NCI-H748 (cell line): ENCODE measurements at regions not wholly inside any gene's neighbourhood (a gene's known extent, or its start where the extent isn't known, plus 50 kb on each side); places are given as distances from the start of the nearest gene placed in this dataset.

Experiments
- DNase-seq: peaks from one replicate; lab custom pipeline; 2025; ENCODE audit not compliant: unreplicated experiment; lab: John Stamatoyannopoulos, UW

- no peak for DNase-seq
Measured at GRCh38 chr6:9499709-9500108, 915.2 kb downstream of the TFAP2A start.

GRCh38 chr6:9496837-9497236, 918.0 kb downstream of the TFAP2A start:
- no peak for DNase-seq

DNA sequence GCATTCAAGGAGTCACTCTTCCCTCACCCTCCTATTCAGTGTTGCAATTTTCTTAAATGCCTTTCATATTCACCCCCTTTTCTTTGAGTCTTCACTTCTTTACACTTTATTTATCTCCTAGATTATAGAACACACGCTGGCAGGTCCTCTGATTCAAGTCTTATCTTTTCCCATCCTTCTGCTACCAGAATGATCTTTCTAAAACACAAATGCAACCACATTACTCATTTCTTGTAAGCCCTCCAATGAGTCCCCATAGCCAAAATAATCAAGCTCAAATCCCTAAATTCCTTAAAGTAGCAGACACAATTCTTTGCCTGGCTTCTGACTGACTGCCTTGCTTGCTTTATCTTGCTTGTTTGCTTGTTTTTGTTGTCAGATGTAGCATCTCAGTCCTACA, 920.0 kb downstream of the TFAP2A start:
- DNase-seq: no peak

- DNase-seq: no peak
Measured at GRCh38 chr6:9492790-9493189, 922.1 kb downstream of the TFAP2A start.

- DNase-seq: no peak
Measured at GRCh38 chr6:9487128-9487527, 927.7 kb downstream of the TFAP2A start.

- DNase-seq: no peak
Measured at GRCh38 chr6:9485992-9486391, 928.9 kb downstream of the TFAP2A start.

DNA sequence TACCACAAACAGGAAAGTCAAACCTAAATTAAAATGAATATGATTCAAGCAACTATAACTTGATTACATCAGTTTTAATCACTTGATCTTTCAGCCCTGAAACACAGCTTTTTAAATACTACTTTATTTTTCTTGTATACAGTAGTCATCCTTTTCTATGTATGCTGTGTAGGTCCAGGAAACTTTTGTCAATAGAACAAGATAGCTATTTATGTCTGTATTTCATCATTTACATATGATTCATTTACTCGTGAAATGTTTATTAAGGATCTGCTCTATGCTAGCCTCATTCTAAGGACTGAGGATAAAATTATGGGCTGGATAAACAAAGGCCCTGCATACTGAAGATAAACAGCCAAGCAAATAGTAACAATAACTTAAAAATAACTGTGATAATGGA, 930.2 kb downstream of the TFAP2A start:
- no peak for DNase-seq

DNA sequence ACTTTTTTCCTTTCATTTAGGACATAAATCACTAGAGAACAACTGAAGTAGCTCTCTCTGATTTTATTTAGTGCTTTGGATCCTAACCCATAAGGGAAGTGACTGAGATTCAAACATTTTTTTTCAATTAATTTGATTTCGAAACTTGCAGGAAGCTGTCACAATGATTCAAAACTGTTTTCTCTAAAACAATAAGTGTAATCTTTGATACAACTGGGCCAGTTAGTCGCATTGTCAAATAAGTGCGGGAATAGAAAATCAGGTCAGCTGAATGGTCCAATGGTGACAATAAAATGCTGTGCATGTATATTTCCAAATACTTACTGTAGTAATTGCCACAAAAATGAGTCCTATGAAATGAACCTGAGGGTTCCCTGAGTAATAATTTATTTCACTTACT, 930.8 kb downstream of the TFAP2A start:
- DNase-seq: no peak

GRCh38 chr6:9482030-9482738, 932.7 kb downstream of the TFAP2A start:
- DNase-seq: no peak

DNA sequence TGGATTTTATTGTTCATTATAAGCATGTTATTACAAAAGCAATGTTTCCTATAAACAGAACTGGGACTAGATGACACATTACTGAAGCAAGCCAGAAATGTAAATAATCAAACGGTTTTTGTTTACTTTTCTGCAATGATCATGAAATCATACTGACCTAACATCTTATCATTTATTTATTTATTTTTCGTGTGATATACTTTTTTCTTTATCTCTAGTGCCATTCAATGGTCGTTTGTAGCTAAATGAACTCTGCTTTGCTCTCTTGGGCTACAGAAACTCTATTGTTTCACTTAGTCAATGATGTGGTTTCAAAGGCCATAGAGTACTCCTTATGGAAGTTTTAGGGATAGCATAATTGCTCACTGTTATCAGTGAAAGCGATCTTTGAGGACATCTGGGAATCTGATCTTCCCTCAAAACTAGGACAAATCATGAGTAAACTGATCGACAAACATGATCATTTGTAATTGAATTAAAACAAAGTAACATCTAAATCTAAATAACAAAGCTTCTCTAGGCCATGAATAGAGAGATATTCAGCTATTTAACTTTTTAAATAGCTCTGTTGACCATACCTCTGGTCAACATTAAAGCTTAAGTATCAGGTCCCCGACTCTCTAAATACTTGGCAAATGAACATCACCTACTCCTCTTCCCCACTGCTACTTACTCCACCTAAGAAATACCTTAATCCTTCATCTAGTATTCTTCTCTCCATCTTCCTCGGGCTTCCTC, 933.4 kb downstream of the TFAP2A start:
- DNase-seq: peak; percentile 14

GRCh38 chr6:9468277-9468676, 946.6 kb downstream of the TFAP2A start:
- DNase-seq: no peak

GRCh38 chr6:9467741-9468140, 947.1 kb downstream of the TFAP2A start:
- DNase-seq: peak; percentile 16

DNA sequence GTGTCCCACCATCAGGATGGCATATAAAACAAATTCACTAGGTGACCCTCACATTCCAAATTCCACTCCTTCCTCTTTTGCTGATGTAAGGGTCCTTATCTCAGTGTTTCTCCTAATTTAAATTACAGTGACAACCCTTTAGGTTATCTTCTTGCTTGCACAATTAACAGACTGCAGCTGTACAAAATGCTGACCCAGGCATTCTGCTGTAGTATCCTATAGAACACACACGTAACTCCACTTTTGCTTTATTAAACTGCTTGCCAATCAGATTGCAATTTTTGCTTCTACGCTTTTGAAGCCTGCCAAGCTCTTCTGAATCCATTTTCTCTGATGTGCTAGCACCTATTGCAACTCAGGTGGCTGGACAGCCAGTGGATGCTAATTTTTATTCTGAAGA, 950.3 kb downstream of the TFAP2A start:
- DNase-seq: no peak

GRCh38 chr6:9463311-9463710, 951.6 kb downstream of the TFAP2A start:
- DNase-seq: peak; percentile 54

DNA sequence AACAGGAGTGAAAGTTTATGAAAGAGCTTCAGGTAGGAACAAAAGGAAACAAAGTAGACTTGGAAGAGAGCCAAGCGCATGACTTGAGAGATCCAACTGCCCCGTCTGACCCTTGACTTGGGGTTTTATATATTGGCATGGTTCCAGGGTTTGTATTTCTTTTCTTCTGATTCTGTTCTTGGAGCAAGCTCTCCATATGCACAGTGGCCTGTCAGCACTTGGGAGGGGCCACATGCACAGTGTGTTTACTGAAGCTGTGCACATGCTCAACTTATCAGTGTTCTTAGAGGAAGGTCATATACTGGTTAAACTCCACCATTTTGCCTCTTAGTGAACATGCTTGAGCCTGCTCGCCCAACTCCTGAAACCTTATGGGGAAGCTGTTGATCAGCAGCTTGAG, 953.7 kb downstream of the TFAP2A start:
- no peak for DNase-seq

DNA sequence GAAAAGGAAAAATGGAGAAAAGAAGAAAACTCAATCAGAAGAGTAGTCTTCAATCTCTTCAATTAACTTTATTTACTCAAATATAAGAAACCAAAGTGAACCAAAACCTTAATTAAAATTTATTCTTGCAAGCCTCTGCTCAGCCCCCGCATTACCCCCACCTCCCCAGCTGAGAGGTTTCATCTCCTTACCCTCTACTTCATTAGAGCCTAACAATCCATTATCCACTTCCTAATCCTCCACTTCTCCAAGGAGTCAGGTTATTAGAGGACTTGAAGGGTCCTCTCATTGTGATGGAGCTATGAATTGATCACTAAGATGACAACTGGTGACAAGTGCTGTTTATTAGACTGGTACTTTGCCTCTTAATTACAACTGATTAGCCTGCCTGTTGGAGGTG, 956.5 kb downstream of the TFAP2A start:
- DNase-seq: no peak

DNA sequence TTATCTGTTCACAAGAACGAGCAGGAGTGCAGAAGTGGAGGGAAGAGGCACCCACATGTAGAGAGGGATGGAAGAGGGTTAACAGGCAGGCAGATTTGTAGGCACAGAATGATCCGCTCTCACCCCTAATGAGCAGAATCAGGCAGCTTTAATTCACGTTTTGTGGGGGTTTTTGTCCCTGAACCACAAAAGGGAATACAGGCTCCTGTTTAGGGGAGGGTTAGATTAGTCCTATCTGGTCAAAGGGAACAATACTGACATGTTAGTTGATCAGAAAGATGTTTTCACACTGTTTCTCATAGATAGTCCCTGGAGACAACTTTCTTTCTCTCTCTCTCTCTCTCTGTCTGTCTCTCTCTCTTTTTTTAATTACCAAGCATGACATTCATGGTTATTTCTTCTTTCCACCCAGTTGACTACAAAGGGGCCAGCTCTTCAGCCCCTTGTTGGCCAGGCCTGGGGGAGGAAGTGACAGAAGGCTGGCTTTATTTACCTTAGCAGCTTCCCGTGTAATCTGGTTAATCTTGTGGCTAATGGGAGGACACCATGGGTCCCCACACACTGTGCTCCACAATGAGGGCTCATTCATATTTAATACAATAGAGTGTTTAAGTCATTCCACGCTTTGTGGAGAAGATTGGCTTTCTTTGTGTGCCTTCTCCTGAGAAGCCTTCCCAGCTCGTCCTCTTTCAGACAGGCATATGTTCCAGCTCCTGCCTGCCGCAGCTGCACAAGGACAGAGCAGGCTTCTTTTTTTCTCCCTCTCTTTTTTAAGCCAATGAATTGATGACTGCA, 958.8 kb downstream of the TFAP2A start:
- peak; percentile 95 for DNase-seq

DNA sequence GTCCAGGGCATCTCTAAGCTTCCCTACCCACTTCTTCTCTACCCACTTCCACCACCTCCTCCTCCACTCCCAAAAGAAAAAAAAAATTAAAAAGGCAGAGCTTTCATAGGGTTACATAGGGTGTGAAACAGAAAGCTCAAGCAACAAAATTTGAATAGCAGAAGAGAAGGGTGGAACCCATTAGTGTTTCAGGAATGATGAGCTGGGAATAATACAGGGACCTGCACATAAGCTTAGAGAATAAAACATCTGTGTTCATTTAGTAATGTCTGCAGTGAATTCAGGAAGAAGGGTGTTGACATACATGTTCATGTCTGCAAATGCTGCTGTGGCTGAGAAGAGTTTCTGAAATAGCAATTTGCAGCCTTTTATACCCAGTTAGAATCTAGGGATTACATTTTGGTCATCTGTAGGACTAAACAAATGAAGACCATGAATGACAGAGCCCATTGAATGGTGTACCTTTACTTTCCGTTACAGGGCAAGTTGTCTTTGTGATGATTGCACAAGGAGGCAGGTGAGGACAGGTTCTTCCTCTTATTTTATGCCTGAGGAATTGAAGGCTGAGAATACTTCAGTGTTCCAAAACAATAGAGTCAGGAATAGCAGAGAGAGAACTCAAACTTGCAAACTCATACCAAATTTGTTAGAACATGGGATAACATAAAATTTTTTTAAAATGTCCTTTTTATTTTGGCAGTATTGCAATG, 975.1 kb downstream of the TFAP2A start:
- no peak for DNase-seq

- no peak for DNase-seq
Measured at GRCh38 chr6:9437836-9438235, 977.0 kb downstream of the TFAP2A start.

GRCh38 chr6:9435281-9435680, 979.6 kb downstream of the TFAP2A start:
- no peak for DNase-seq

DNA sequence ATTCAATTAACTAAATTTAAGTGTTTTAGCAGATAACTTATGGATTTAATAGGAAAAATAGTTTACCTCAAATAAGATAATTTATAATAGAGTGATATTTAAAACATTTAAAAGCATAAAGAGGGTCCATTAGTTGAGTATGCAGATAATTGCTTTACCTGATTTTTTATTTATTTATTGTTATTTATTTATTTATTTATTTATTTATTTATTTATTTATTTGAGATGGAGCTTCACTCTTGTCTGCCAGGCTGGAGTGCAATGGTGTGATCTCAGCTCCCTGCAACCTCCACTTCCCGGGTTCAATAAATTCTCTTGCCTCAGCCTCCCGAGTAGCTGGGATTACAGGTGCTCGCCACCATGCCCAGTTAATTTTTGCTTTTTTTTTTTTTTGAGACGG, 982.9 kb downstream of the TFAP2A start:
- no peak for DNase-seq
